Neural crest cell (in vitro differentiated cells): ENCODE measurements at regions not wholly inside any gene's neighbourhood (a gene's known extent, or its start where the extent isn't known, plus 50 kb on each side); places are given as distances from the start of the nearest gene placed in this dataset.
A peak's percentile ranks its signal among the peaks of the same experiment; 100 is the strongest.

ENCODE experiments used
- DNase-seq: peaks from one replicate; pipeline ENCODE4 v3.0.0; 2021; ENCODE audit warnings: low read depth, mixed read lengths, low spot score
- H3K27ac Mint-ChIP-seq: one replicate; pipeline ENCODE4 v1.8.0; 2021; ENCODE audit warnings: mild to moderate bottlenecking, mixed read lengths; ENCODE audit not compliant: unreplicated experiment
- H3K27me3 Mint-ChIP-seq: 2 replicates; pipeline ENCODE4 v1.8.0; 2021; ENCODE audit warnings: low read depth, mild to moderate bottlenecking, mixed read lengths
- H3K36me3 Mint-ChIP-seq: 2 replicates; pipeline ENCODE4 v1.8.0; 2021; ENCODE audit warnings: low read depth, mild to moderate bottlenecking, mixed read lengths
- H3K4me1 Mint-ChIP-seq: 2 replicates; pipeline ENCODE4 v1.8.0; 2021; ENCODE audit warnings: mixed read lengths
- H3K4me3 Mint-ChIP-seq: one replicate; pipeline ENCODE4 v1.8.0; 2021; ENCODE audit warnings: mild to moderate bottlenecking, mixed read lengths
- H3K9me3 Mint-ChIP-seq: 2 replicates; pipeline ENCODE4 v1.8.0; 2021; ENCODE audit warnings: mixed read lengths
- CTCF ChIP-seq: fragments of 200-600 bp; sonication (generic); conservative IDR thresholded peaks from 2 replicates; pipeline ENCODE4 v1.5.0; 2021; ENCODE audit warnings: antibody characterized with exemption, mild to moderate bottlenecking

- no peak overlapping the region for H3K27ac Mint-ChIP-seq
- H3K36me3 Mint-ChIP-seq, result no peaks in the 10 kb centered on the region
- H3K27me3 Mint-ChIP-seq, result peaks cover 15% of the 10 kb centered on the region
- H3K4me3 Mint-ChIP-seq, result no peak overlapping the region
- no peak for DNase-seq
- H3K9me3 Mint-ChIP-seq, result no peaks in the 10 kb centered on the region
- peaks cover 6% of the 10 kb centered on the region for H3K4me1 Mint-ChIP-seq
- no peak for TF ChIP-seq CTCF
Observed at GRCh38 chr22:19629331-19629719, 85.0 kb upstream of the SEPTIN5 start.

- Mint-ChIP-seq H3K4me3 (no peak overlapping the region), H3K9me3 (no peaks in the 10 kb centered on the region), H3K27me3 (peaks cover 15% of the 10 kb centered on the region), H3K27ac (no peak overlapping the region), H3K4me1 (peaks cover 6% of the 10 kb centered on the region), H3K36me3 (no peaks in the 10 kb centered on the region)
- peak; percentile 95 for TF ChIP-seq CTCF
- DNase-seq, result peak; percentile 91
Observed at GRCh38 chr22:19629720-19630419, 84.4 kb upstream of the SEPTIN5 start.

- no peak overlapping the region for H3K4me3 Mint-ChIP-seq
- H3K9me3 Mint-ChIP-seq, result no peaks in the 10 kb centered on the region
- no peak overlapping the region for H3K27ac Mint-ChIP-seq
- H3K27me3 Mint-ChIP-seq, result peaks cover 15% of the 10 kb centered on the region
- no peak for TF ChIP-seq CTCF
- no peaks in the 10 kb centered on the region for H3K36me3 Mint-ChIP-seq
- H3K4me1 Mint-ChIP-seq, result peaks cover 6% of the 10 kb centered on the region
- no peak for DNase-seq
Observed at GRCh38 chr22:19630614-19631013, 83.7 kb upstream of the SEPTIN5 start.

GRCh38 chr22:19631899-19632667 is 82.2 kb upstream of the SEPTIN5 start:
- Mint-ChIP-seq H3K36me3 (no peaks in the 10 kb centered on the region), H3K9me3 (no peaks in the 10 kb centered on the region), H3K4me1 (peaks cover 3% of the 10 kb centered on the region), H3K27me3 (peaks cover 15% of the 10 kb centered on the region), H3K27ac (no peak overlapping the region), H3K4me3 (no peak overlapping the region)
- peak; percentile 56 for TF ChIP-seq CTCF
- peak; percentile 42 for DNase-seq

GRCh38 chr22:19632668-19633148 is 81.6 kb upstream of the SEPTIN5 start:
- TF ChIP-seq CTCF, result no peak
- H3K4me3 Mint-ChIP-seq, result no peak overlapping the region
- no peaks in the 10 kb centered on the region for H3K9me3 Mint-ChIP-seq
- H3K27me3 Mint-ChIP-seq, result peaks cover 15% of the 10 kb centered on the region
- no peaks in the 10 kb centered on the region for H3K36me3 Mint-ChIP-seq
- no peak for DNase-seq
- H3K27ac Mint-ChIP-seq, result no peak overlapping the region
- H3K4me1 Mint-ChIP-seq, result peaks cover 3% of the 10 kb centered on the region
